K562 (cell line): ENCODE measurements at regions not wholly inside any gene's neighbourhood (a gene's known extent, or its start where the extent isn't known, plus 50 kb on each side); places are given as distances from the start of the nearest gene placed in this dataset.

Experiments used
- ATAC-seq: fragments of 200-7000 bp; cut with Tn5 transposase; 3 replicates; pipeline ENCODE4 v1.9.1; 2020; ENCODE audit warnings: moderate library complexity
- BruUV-seq: library from RNA; stranded (reverse); fragments of 400-500 nt; replicated peaks from 2 replicates; lab custom pipeline; 2021; lab: Mats Ljungman, UMichigan
- CTCF ChIA-PET: fragments of 300-600 bp; formaldehyde crosslinking; extraction: SDS; loops from one replicate; lab custom pipeline; 2021; ENCODE audit warnings: low intra/inter-chr PET ratio; lab: Yijun Ruan, JAX
- POLR2A ChIA-PET: fragments of 300-600, 350-650 bp; sonication (Branson Sonifier 250); formaldehyde crosslinking; extraction: SDS; loops from one replicate; lab custom pipeline; 2021; ENCODE audit warnings: antibody characterized with exemption, inconsistent platforms; lab: Yijun Ruan, JAX
- DNase-seq, 4 experiments: peaks; one replicate each; pipeline versions ENCODE4 v3.0.0 to v3.0.0-alpha.2; 2011 to 2018; ENCODE audit warnings: low spot score in 3 of 4, mixed read lengths in 3 of 4; ENCODE audit errors: extremely low read depth in 1 of 4
- FAIRE-seq: peaks from 2 replicates; lab custom pipeline; 2011; peaks lifted over from hg19 to GRCh38; lab: Jason Lieb, UNC
- H2AFZ ChIP-seq: 2 replicates; pipeline ENCODE4 v1.6.0; 2011; ENCODE audit warnings: low read depth, low read length, control low read depth, inconsistent platforms
- H3K27ac ChIP-seq: fragments of 200-600 bp; 3 replicates; pipeline ENCODE4 v1.8.0; 2011; ENCODE audit warnings: low read depth, mild to moderate bottlenecking, control low read depth, inconsistent platforms, low read length, moderate library complexity, mixed read lengths; ENCODE audit errors: extremely low read depth
- H3K27me3 ChIP-seq, 2 experiments: fragments of 300-600 bp in 1 of 2; 2 replicates in 1 of 2; 3 replicates in 1 of 2; pipeline versions ENCODE4 v1.6.0 to v1.8.0; 2011; ENCODE audit warnings: inconsistent platforms in 2 of 2, low read length in 2 of 2, mild to moderate bottlenecking in 1 of 2, mixed read lengths in 1 of 2, moderate library complexity in 1 of 2; ENCODE audit not compliant: control insufficient read depth in 2 of 2, insufficient read depth in 2 of 2
- H3K36me3 ChIP-seq: fragments of 300-600 bp; 3 replicates; pipeline ENCODE4 v1.8.0; 2011; ENCODE audit warnings: mild to moderate bottlenecking, low read length, inconsistent platforms; ENCODE audit not compliant: control insufficient read depth, insufficient read depth
- H3K4me1 ChIP-seq, 2 experiments: fragments of 200-600 bp in 1 of 2; replicated peaks in 1 of 2; 2 replicates in 1 of 2; 3 replicates in 1 of 2; pipeline versions ENCODE4 v1.5.1 to v1.8.0; 2011; ENCODE audit warnings: inconsistent platforms in 2 of 2, low read length in 2 of 2, mild to moderate bottlenecking in 1 of 2, mixed read lengths in 1 of 2, moderate library complexity in 1 of 2; ENCODE audit not compliant: control insufficient read depth in 2 of 2, insufficient read depth in 2 of 2
- H3K4me2 ChIP-seq: 2 replicates; pipeline ENCODE4 v1.6.1; 2011; ENCODE audit warnings: low read length, control low read depth, inconsistent platforms, mixed read lengths; ENCODE audit not compliant: insufficient read depth
- H3K4me3 ChIP-seq: fragments of 200-600 bp; sonication (generic), shearing (Covaris generic); 2 replicates; pipeline ENCODE4 v1.5.1; 2016; ENCODE audit warnings: control low read depth, inconsistent platforms
- H3K79me2 ChIP-seq: fragments of 200-600 bp; 3 replicates; pipeline ENCODE4 v1.8.0; 2011; ENCODE audit warnings: low read length, inconsistent platforms; ENCODE audit not compliant: control insufficient read depth, insufficient read depth
- H3K9ac ChIP-seq, 2 experiments: 2 replicates each; pipeline versions ENCODE4 v1.6.0 to v1.6.1; 2011; ENCODE audit warnings: low read depth in 2 of 2, low read length in 2 of 2, control low read depth in 1 of 2, inconsistent platforms in 1 of 2, mild to moderate bottlenecking in 1 of 2, mixed read lengths in 1 of 2; ENCODE audit not compliant: insufficient read depth in 1 of 2
- H3K9me1 ChIP-seq: one replicate; pipeline ENCODE4 v1.6.0; 2011; ENCODE audit warnings: inconsistent platforms, mild to moderate bottlenecking, low read length, moderate library complexity; ENCODE audit not compliant: control insufficient read depth, insufficient read depth
- H3K9me3 ChIP-seq: replicated peaks from 2 replicates; pipeline ENCODE4 v1.5.1; 2011; ENCODE audit warnings: low read depth, low read length, inconsistent platforms; ENCODE audit not compliant: control insufficient read depth, insufficient read depth
- H4K20me1 ChIP-seq: replicated peaks from 2 replicates; pipeline ENCODE4 v1.6.1; 2011; ENCODE audit warnings: low read length, inconsistent platforms, mixed read lengths; ENCODE audit not compliant: control insufficient read depth, insufficient read depth
- CBFB ChIP-seq: sonication (generic); formaldehyde crosslinking; IDR thresholded peaks from 2 replicates; pipeline ENCODE4 v1.4.0; 2020; ENCODE audit warnings: mild to moderate bottlenecking, missing genetic modification reagents
- FOS ChIP-seq: IDR thresholded peaks from 3 replicates; pipeline ENCODE4 v1.6.1; 2011; ENCODE audit not compliant: insufficient read length; ENCODE audit errors: extremely low read depth
- IRF2 ChIP-seq: sonication (generic); formaldehyde crosslinking; IDR thresholded peaks from 2 replicates; pipeline ENCODE4 v1.8.1; 2022; ENCODE audit warnings: mild to moderate bottlenecking, missing genetic modification reagents
- KHSRP ChIP-seq: fragments of 450-650 bp; IDR thresholded peaks from 2 replicates; pipeline ENCODE4 v1.6.1; 2017
- MECOM ChIP-seq: fragments of 250-450 bp; sonication (Bioruptor Pico); IDR thresholded peaks from 2 replicates; pipeline ENCODE4 v1.8.0; 2022; ENCODE audit warnings: inconsistent platforms
- MITF ChIP-seq: IDR thresholded peaks from 2 replicates; pipeline ENCODE4 v1.6.1; 2014; ENCODE audit warnings: antibody characterized with exemption
- NKRF ChIP-seq: fragments of 450-650 bp; IDR thresholded peaks from 2 replicates; pipeline ENCODE4 v1.6.1; 2016; ENCODE audit warnings: borderline replicate concordance
- NR3C1 ChIP-seq: sonication (generic); formaldehyde crosslinking; IDR thresholded peaks from 2 replicates; pipeline ENCODE4 v1.8.1; 2022; ENCODE audit warnings: missing genetic modification reagents
- PML ChIP-seq: IDR thresholded peaks from 2 replicates; pipeline ENCODE4 v1.6.1; 2012; ENCODE audit warnings: low read length, inconsistent platforms
- PTBP1 ChIP-seq: fragments of 200-400 bp; formaldehyde crosslinking; IDR thresholded peaks from 2 replicates; pipeline ENCODE4 v1.6.1; 2017; ENCODE audit warnings: low read depth, low read length
- RAD51 ChIP-seq: fragments of 450-650 bp; IDR thresholded peaks from 2 replicates; pipeline ENCODE4 v1.7.1; 2016; ENCODE audit warnings: low read depth, mild to moderate bottlenecking, borderline replicate concordance
- TAF9B ChIP-seq: fragments of 450-650 bp; IDR thresholded peaks from 2 replicates; pipeline ENCODE4 v1.6.1; 2018; ENCODE audit warnings: mild to moderate bottlenecking; ENCODE audit not compliant: partially characterized antibody
- TGIF2 ChIP-seq: sonication (generic); formaldehyde crosslinking; IDR thresholded peaks from 2 replicates; pipeline ENCODE4 v1.8.1; 2022; ENCODE audit warnings: mild to moderate bottlenecking, missing genetic modification reagents, moderate library complexity
- USF1 ChIP-seq: sonication (generic); formaldehyde crosslinking; IDR thresholded peaks from 2 replicates; pipeline ENCODE4 v1.9.0; 2022; ENCODE audit warnings: mild to moderate bottlenecking, missing genetic modification reagents
- ZNF134 ChIP-seq: fragments of 250-450 bp; sonication (Bioruptor Pico); conservative IDR thresholded peaks from 2 replicates; pipeline ENCODE4 v1.4.0; 2020
- ZNF384 ChIP-seq: IDR thresholded peaks from 2 replicates; pipeline ENCODE4 v1.6.1; 2012; ENCODE audit warnings: low read depth, low read length, improper control_type of control experiment
- ZNF561 ChIP-seq: fragments of 450-650 bp; formaldehyde crosslinking; conservative IDR thresholded peaks from 2 replicates; pipeline ENCODE4 v1.4.0; 2020; ENCODE audit warnings: mild to moderate bottlenecking, moderate library complexity
- in situ Hi-C: fragments of 300-500 bp; cut with MboI; formaldehyde crosslinking; loops from 4 replicates; pipeline ENCODE4 v1.15.0; 2018; ENCODE audit warnings: inconsistent platforms, mixed read lengths
- intact Hi-C: fragments of 100-400 bp; cut with micrococcal nuclease; formaldehyde crosslinking; loops from 2 replicates; pipeline ENCODE4 v1.14.2; 2022

- no peak for TF ChIP-seq USF1 (CRISPR knock-in tag)
- no peak for TF ChIP-seq TAF9B
- TF ChIP-seq KHSRP = no peak
- TF ChIP-seq PML = peak; percentile 86
- TF ChIP-seq NR3C1 (CRISPR knock-in tag) = no peak
- no peak for TF ChIP-seq MITF
- TF ChIP-seq PTBP1 = no peak
- no peak for TF ChIP-seq RAD51
- TF ChIP-seq ZNF561 (CRISPR knock-in tag) = no peak
- no peak for TF ChIP-seq ZNF384
- no peak for TF ChIP-seq IRF2 (CRISPR knock-in tag)
- no peak for TF ChIP-seq FOS
Observed at GRCh38 chr12:28135801-28136439, 54.3 kb upstream of the CCDC91 start (continued).

- TF ChIP-seq MECOM (CRISPR knock-in tag) (no peak), NKRF (no peak), TGIF2 (no peak), ZNF134 (CRISPR knock-in tag) (no peak), CBFB (CRISPR knock-in tag) (no peak)
- TF ChIP-seq, all 486 proteins: peak for 0
- no peaks in the 10 kb centered on the region for H3K27me3 ChIP-seq
- no peaks in the 10 kb centered on the region for H4K20me1 ChIP-seq
- H3K79me2 ChIP-seq = no peaks in the 10 kb centered on the region
- in situ Hi-C loops = no loop called here
- no peak overlapping the region for H3K4me2 ChIP-seq
- no peak overlapping the region for H3K4me3 ChIP-seq
- ChIA-PET CTCF (no interaction called here), POLR2A (interaction anchor here (1.3 kb wide), 1 partner anchor 9 kb away, joined by 3 read pairs; no protein-coding TSS in a partner anchor)
- FAIRE-seq (no peak), ATAC-seq (no peak), DNase-seq (no peak)
- BruUV-seq = no TSS peak
- H2AFZ ChIP-seq = no peak overlapping the region
- H3K27ac ChIP-seq = no peak overlapping the region
- no peaks in the 10 kb centered on the region for H3K36me3 ChIP-seq
- H3K9me1 ChIP-seq = no peaks in the 10 kb centered on the region
- intact Hi-C loops = no loop called here
- H3K4me1 ChIP-seq = peaks cover 0 to 46% of the 10 kb centered on the region in 2 experiments
- H3K9ac ChIP-seq = no peak overlapping the region
- H3K9me3 ChIP-seq = no peaks in the 10 kb centered on the region
Observed at GRCh38 chr12:28137414-28137813, 52.8 kb upstream of the CCDC91 start.
